NOMO-1 treated with DMSO at 0.1 percent for 48 hours (cell line): ENCODE measurements at regions not wholly inside any gene's neighbourhood (a gene's known extent, or its start where the extent isn't known, plus 50 kb on each side); places are given as distances from the start of the nearest gene placed in this dataset.

ENCODE experiments used
- DNase-seq: peaks from one replicate; lab custom pipeline; 2025; ENCODE audit not compliant: unreplicated experiment; lab: John Stamatoyannopoulos, UW

DNA sequence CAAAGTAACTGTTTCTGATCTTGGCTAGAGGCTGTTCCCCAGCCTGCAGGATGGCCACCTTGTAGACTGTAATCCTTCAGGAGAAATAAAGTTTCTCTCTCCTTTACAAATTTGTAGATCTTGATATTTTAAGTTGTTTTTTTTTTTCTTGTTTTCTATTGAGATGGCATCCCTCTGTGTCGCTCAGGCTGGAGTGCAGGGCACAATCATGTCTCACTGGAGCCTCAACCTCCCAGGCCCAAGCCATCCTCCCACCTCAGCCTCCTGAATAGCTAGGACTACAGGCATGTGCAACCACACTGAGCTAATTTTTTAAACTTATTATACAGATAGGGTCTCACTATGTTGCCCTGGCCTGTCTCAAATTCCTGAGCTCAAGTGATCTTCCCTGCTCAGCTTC, 389.8 kb upstream of the LRRC4C start:
- no peak for DNase-seq

DNA sequence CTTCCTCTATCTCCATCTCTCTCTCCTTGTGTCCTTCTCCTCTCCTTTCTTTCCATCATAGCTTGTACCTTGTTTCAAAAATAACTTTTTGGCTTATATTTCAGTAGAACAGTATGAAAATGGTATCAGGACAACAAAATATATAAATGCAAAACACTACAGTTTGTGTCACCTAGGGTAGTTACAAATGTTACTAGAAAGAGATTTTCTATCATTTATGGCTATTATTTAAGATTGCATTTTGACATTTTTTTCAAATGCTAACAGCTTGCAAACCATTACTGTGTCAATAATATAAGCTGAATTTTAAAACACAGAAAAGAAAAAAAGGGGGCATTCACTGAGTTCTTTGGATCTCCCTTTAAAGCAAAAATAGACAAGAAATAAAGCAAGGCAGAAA, 392.3 kb upstream of the LRRC4C start:
- no peak for DNase-seq

DNA sequence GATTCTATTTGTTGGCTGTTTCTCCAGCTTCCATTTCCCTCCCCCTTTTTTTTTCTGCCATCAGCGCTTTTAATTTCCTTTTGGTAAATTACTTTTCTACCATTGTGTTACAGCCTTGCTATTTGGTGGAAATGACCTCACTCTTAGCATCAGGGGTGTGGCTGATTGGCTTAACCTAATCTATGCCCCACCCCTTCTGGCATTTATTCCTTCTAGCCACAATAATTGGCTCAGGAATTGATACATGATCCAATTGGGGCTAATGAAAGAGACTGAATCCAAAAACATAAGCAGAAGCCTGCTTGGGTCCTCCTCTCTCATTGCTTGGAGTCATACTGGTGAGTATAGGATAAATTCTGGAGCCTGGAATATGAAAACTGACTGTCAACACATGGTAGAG, 402.4 kb upstream of the LRRC4C start:
- no peak for DNase-seq

DNA sequence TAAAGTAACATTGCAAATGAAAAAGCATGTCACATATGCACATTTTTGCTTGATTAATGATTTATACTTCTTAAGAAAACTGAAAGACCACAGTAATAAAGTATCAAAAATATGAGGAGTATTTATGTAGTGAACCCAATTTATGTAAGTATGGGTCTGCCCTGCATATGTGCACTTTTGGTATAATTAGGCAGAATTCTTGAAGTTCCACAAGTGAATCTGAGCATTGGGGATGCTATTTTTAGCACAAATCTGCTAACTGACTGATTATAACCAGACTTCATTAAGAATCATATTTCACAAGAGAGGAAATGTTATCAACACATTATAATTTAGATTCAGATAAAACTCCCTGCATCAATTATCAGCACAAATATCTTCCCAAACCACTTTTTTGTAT, 407.1 kb upstream of the LRRC4C start:
- no peak for DNase-seq

DNA sequence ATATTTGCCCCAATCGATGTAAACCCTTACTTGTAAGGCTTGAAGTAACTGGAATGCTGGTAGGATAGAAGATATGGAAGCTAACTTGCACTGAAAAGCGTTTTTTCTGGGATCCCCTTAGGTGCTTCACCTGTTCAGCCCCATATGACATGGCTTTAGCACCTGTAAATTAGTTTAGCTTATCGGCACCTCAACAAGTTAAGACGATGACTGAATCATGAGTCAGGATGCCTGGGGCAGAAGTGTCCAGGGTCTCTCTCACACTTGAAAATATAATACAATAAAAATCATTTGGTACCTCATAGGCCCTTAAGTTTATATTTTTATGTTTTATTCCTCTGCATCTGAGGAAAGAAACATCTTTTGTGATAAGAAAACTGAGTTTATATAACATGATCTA, 409.2 kb upstream of the LRRC4C start:
- DNase-seq: no peak

DNA sequence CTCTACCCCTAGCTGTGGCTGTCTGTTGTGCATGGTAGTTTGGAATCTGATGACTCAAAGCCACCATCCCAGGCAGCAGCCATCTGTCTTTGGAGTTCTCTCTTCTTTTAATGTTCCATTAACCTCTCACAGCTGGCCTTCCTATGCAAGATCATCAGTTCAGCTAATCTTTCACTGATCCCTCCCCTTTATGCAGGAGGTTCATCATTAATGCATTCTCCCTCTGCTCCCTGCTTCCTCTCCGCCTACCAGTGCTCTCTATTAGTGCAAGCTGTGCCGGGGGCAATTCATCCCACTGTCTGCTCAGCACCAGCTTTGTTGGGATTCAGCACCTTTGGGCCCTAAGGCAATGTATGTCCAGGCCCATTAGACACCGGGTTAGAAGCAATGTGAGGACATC, 413.0 kb upstream of the LRRC4C start:
- DNase-seq: no peak

DNA sequence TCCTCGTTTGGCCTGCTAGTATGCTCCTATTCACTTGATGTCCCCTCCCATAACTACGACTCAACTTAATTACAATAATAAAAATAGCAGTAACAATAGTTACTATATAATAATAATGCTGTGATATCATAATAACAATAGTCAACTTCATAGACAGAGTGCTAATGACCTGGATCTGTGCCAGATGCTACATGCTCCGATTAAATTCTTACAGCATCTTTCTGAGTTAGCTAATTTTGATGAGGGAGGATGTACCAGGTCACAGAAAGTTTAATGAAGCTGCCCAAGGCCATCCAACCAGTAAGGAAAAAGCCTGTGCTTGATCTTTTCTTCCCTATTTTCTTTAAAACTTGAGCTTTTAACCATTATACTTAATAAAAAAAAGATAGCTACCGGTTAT, 413.4 kb upstream of the LRRC4C start:
- DNase-seq: no peak

DNA sequence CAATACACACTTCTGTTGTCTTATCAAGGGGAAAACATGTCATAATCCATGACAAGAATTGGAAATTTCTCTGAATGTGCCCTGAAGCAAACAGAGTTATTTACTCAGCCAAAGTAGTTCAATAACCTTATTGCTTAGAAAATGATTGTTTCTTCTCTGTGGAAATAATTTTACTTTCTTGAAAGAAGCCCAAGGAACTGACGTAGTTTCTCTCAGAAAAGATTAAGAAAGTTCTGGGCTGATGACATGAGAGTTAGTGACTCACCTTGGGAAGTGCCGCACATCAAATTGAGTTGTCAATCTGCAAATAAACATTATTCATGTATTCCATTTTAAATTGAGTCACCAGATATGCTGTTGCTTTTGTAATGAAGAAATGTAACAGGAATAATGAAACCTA, 418.6 kb upstream of the LRRC4C start:
- no peak for DNase-seq

DNA sequence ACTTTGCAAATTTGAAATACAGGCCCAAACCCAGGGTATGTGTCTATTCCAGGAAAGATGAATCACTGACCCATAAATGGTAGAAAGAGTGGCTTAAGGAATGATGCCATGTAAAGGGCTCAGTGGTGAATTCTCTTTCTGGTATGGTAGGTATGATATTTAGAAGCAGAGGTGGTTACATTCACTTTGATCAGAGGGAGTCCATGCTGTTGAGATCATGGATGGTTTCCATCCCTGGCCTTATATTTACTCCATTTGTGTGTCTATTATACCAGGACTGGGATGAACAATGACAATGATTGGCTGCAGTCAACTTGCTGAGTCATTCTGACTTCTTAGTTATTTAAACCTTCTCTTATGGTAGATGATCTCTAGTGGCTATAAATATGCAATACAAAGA, 419.8 kb upstream of the LRRC4C start:
- DNase-seq: no peak

DNA sequence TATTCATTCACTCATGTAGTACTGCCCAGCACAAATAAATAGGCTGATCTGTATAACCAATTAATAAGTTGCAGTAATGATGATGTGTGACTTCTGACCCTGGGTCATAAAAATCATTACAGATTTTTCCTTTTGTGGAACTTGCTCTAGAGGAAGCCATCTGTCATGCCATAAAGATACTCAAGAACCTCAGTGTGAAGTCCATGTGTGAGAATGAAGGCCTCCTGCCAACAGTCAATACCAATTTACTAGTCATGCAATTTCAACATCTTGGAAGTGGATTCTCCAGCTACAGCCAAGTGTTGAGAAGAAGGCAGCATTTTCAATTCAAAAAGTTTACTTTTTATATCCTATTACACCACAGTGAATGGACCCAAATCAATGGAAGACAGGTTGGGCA, 435.6 kb upstream of the LRRC4C start:
- DNase-seq: no peak

DNA sequence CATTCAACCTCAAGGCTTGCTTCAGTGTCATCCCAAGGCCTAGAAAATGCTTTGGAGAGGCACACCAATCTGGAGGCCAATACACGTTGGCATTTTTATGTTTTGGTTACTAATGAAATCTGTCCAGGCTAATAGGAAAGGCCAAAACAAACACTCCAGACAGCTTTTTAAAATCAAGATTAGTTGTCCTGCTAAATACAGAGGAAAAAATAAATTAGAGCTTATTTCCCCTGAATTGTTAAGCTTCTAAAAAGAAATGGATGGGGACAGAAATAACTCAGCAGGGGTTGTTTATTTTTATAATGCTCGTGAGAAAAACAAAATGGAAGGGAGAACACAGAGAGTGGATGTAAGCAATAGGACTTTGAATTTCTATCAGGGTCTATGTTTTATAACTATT, 438.5 kb upstream of the LRRC4C start:
- DNase-seq: no peak

DNA sequence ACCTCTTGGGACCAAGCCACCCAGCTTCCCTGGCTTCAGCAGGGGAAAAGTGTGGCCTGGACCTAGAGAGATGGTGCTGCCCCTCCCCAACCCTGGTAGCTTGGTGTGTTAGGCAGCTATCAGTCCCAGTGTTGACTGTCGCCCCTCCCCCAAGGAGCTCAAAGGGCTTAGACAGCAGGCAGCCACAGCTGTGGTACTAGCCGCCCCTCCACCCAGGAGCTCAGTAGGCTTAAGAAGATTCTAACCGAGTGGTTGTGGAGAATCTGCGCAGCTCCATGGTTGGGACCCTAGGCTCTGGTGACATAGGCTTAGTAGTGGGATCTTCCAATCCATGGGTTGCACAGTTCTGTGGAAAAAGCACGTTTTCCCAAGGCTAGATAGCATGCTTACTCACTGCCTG, 458.4 kb upstream of the LRRC4C start:
- no peak for DNase-seq

DNA sequence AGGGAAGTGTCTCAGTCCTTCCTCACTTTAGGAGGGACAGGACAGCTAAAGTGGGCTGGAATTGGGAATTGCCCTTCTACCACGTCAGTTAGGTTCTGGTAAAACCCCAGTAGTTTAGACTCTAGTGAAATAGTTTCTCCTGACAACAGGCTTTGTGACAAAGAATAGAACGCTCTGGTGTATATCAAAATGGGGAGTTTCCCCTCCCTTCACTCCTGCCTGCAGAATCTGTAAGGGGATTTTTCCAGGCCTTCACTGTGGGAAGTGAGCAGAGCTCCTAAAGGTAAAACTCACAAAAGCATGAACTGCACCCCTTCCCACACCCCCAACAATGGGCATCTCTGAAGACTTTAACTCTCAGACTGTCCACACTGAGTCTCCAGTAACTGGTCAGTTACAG, 460.9 kb upstream of the LRRC4C start:
- no peak for DNase-seq

DNA sequence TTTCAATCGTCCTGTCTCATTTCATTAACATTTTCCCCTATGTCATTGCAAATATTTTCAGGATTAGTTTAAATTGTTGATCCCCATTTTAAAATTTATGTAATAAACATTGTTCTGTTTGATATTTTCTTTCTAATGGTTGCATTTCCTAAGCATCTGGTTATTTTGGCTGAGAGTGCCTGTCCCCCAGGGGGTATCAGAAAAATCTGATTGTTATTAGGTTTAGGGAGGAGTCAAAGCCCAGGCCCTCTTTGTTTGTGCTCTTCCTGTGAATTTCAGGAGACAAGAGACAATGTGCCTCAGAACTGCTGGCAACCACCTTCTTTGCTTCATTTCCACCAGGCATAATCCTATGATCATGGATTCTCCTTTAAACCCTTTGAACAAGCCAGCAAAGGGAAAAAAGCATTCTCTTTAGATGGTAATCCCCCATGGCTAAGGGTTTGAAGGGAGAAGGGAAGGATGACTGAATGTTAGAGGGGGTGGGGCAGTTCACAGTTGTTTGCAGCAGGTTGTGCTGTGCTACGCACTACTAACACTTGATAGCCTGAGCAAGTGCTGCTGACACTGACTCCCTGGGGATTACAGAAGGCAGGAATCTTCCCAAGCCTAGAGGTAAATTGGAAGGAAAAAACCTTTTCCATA, 462.4 kb upstream of the LRRC4C start:
- no peak for DNase-seq

DNA sequence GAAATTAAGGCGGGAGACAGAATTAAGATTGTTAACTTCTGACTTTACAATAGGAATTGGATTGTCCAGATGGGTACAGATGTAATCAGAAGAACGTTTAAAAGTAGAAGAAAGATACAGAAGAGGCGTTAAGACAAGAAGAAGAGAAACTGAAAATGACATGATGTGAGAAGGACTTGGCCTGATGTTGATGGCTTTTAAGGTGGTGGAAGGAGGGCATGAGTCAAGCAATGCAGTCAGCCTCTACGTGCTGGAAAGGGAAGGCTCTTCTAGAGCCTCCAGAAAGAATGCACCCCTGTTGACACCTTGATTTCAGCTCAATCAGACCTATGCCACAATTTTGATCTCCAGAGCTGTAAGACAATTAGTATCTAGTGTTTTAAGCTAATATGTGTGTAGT, 466.9 kb upstream of the LRRC4C start:
- DNase-seq: no peak

DNA sequence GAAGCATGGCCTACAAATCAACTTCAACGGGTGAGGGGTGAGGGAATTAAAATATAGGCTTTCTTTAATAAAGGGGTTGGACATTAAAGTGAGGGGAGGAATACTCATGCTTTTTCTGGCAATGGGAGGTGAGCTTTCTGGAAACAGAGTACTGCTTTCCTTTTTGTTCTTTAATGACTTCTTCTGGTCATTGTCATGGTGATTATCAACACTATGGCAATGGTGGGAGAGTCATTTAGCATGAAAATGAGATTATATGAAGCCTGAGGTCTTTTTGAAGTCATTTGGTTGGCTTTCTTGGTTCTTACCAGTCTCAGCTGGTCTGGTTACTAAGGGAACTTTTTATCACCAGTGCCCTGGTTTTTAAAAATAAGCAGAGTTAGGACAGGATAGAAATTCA, 475.8 kb upstream of the LRRC4C start:
- DNase-seq: no peak

DNA sequence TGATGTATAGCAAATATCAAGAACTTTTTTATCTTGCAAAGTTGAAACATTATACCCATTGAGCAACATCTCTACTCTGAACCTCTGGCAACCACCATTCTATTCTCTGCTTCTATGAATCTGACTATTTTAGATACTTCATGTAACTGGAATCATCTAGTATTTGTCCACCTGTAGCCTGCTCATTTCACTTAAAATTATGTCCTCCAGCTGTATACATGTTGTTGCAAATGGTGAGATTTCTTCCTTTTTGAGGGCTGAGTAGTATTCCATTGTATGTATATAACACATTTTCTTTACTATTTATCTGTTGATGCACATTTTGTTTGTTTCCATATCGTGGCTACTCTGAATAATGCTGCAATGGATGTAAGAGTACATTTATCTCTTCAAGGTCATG, 476.3 kb upstream of the LRRC4C start:
- DNase-seq: no peak

DNA sequence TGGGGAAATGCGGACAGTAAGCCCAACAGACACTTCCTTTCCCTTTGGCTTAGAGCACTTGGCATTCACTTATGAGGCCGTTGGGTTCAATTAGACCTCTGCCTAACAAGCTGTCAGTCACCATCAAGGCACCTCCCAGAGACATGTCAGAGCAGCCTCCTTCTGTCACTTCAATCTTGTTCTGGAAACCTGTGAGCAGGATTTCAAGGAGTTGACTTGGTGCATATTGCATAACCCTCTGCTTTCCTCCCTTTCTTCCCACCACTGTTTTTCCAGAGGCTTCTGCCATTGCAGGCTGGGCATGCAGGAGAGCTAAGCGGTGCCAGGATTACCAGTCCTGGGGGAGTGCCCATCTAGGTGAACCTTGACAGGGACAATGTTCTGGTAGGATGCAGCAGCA, 484.2 kb upstream of the LRRC4C start:
- DNase-seq: no peak

DNA sequence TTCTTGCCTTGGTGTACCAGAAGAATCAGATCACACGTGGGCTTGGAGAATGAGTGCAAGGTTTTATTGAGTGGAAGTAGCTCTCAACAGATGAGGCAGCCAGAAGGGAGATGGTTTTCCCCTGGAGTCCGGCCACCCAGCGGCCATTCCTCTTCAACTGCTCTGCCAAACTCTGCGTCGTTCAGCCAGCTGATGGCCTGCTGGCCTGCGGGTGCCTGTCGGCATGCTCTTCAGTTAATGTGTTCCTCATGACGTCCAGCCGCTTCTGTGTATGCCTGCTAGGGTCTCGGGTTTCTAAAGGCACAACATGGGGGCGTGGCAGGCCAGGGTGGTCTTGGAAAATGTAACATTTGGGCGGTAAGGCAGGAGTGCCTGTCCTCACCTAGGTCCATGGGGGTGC, 487.9 kb upstream of the LRRC4C start:
- DNase-seq: no peak

DNA sequence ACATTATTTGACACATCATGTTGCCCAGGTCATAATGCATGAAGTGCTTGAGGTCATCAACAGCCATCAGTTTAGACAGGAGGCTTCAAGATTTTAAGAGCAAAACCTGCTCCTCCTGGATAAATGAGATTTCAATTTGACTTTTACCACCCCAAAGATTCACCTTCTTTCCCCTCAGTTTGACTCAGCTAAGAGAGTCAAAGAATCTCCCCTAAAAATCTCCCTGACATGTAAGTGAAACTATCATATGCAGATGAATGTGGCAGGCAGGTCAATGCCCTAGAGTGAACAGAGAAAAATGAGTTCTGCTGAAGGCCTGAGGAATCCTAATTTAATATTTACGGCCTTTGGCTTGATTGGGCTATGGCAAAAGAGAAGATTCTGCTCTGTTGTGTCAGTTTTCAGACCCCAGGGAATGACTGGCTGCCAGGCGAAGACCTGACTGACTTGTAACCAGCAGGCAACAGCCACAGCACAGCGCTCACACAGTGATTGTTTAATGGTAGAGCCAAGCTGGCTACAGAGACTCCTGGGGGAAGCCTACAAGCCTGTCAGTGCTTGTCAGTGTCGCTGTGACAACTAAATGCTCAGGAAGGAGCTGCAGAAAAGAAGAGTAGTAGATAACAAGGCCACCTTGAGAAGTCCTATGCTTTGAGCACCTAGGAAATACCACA, 491.2 kb upstream of the LRRC4C start:
- no peak for DNase-seq

DNA sequence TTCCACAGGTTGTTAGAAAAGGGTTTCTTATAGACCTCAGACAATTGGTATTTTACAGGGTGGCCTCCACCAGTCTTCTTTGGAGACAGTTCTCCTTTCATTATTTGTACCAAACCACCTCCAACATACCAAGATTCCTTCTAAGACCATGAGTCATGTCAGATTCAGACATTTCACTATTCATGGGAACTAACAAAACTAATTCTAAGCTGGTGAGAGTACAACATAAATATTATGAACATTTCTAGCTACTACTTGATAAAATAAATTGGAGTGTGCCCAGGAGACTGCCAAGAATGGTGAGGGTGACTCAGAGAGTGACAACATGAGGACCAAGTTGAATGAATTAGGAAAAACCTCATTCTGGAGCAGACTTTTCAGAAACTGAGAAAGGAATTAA, 494.6 kb upstream of the LRRC4C start:
- DNase-seq: no peak

DNA sequence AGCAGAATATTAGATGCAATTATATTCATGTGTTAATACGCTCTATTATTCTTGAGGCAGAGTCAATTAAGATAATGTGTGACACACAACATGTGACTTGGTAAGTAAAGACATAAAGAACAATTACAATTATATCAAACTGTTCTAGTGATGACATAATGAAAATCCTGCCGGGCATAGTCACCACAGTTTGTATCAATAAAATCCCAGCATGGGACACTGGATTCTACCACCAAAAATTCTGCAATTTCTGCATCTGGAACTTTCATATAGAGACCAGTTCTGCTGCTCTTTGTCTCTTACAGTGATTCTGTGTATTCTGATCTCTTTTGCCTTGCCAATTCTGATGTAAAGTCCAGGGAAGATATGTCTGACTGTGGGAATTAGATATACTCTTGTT, 495.6 kb upstream of the LRRC4C start:
- DNase-seq: no peak
